ENCODE measurements at regions not wholly inside any gene's neighbourhood (a gene's known extent, or its start where the extent isn't known, plus 50 kb on each side); places are given as distances from the start of the nearest gene placed in this dataset.

- no peaks in the 10 kb centered on the region for H3K36me3 ChIP-seq
- H3K9me3 ChIP-seq = no peaks in the 10 kb centered on the region
- DNase-seq = no peak
- H3K27me3 ChIP-seq = peaks cover 30% of the 10 kb centered on the region
- no peak overlapping the region for H3K4me3 ChIP-seq
Measured at GRCh38 chr7:1372063-1372462, 87.2 kb downstream of the MICALL2 start.

GRCh38 chr7:1372671-1373379, 86.4 kb downstream of the MICALL2 start:
- no peaks in the 10 kb centered on the region for H3K36me3 ChIP-seq
- H3K9me3 ChIP-seq = no peaks in the 10 kb centered on the region
- H3K27me3 ChIP-seq = peaks cover 34% of the 10 kb centered on the region
- H3K4me3 ChIP-seq = no peak overlapping the region
- no peak for DNase-seq

- Histone ChIP-seq H3K27me3 (peaks cover 24% of the 10 kb centered on the region), H3K4me3 (no peak overlapping the region), H3K36me3 (no peaks in the 10 kb centered on the region), H3K9me3 (no peaks in the 10 kb centered on the region)
- no peak for DNase-seq
Measured at GRCh38 chr7:1377111-1377909, 82.0 kb downstream of the MICALL2 start.

GRCh38 chr7:1378610-1379601, 80.4 kb downstream of the MICALL2 start:
- H3K9me3 ChIP-seq = no peaks in the 10 kb centered on the region
- H3K36me3 ChIP-seq = no peaks in the 10 kb centered on the region
- H3K4me3 ChIP-seq = no peak overlapping the region
- peaks cover 32% of the 10 kb centered on the region for H3K27me3 ChIP-seq
- DNase-seq = no peak

- no peak for DNase-seq
- peaks cover 41% of the 10 kb centered on the region for H3K27me3 ChIP-seq
- no peak overlapping the region for H3K4me3 ChIP-seq
- H3K36me3 ChIP-seq = no peaks in the 10 kb centered on the region
- no peaks in the 10 kb centered on the region for H3K9me3 ChIP-seq
Measured at GRCh38 chr7:1380231-1380815, 78.9 kb downstream of the MICALL2 start.

GRCh38 chr7:1380821-1381580, 78.3 kb downstream of the MICALL2 start:
- Histone ChIP-seq H3K4me3 (no peak overlapping the region), H3K36me3 (no peaks in the 10 kb centered on the region), H3K9me3 (no peaks in the 10 kb centered on the region), H3K27me3 (peaks cover 40% of the 10 kb centered on the region)
- no peak for DNase-seq

- Histone ChIP-seq H3K36me3 (no peaks in the 10 kb centered on the region), H3K27me3 (peaks cover 29% of the 10 kb centered on the region), H3K4me3 (no peak overlapping the region), H3K9me3 (no peaks in the 10 kb centered on the region)
- no peak for DNase-seq
Measured at GRCh38 chr7:1382553-1383397, 76.5 kb downstream of the MICALL2 start.

GRCh38 chr7:1383398-1384112, 75.7 kb downstream of the MICALL2 start:
- Histone ChIP-seq H3K36me3 (no peaks in the 10 kb centered on the region), H3K9me3 (no peaks in the 10 kb centered on the region), H3K27me3 (peaks cover 28% of the 10 kb centered on the region), H3K4me3 (no peak overlapping the region)
- no peak for DNase-seq

- H3K36me3 ChIP-seq = no peaks in the 10 kb centered on the region
- no peak for DNase-seq
- peaks cover 29% of the 10 kb centered on the region for H3K27me3 ChIP-seq
- no peaks in the 10 kb centered on the region for H3K9me3 ChIP-seq
- H3K4me3 ChIP-seq = no peak overlapping the region
Measured at GRCh38 chr7:1384113-1384415, 75.2 kb downstream of the MICALL2 start.

All from MG63 (cell line).